Stimulated activated naive B cell treated with anti-CD40 and anti-IgM and Interleukin-4, amounts not matched to agents 10 μg/mL and 1 μg/mL and 100 μg/mL, for 72 hours (primary cell): ENCODE measurements at regions not wholly inside any gene's neighbourhood (a gene's known extent, or its start where the extent isn't known, plus 50 kb on each side); places are given as distances from the start of the nearest gene placed in this dataset.
"Not testable (repeated sequence)": the region's sequence is repeated elsewhere in the genome, so short reads cannot be mapped to it uniquely, and the experiment has no call there.

Experiments used
- ATAC-seq, 2 donors: fragments of 150-1000 bp; cut with Tn5 transposase; replicated peaks; 2 replicates each; pipeline ENCODE4 v1.10.0; 2021; ENCODE audit warnings: moderate library complexity in 1 of 2
- DNase-seq: peaks from one replicate; pipeline ENCODE4 v3.0.0; 2021
- H3K27ac Mint-ChIP-seq: one replicate; pipeline ENCODE4 v1.8.0; 2022; ENCODE audit warnings: mild to moderate bottlenecking, mixed read lengths
- H3K27me3 Mint-ChIP-seq, 2 donors: one replicate each; pipeline ENCODE4 v1.8.0; 2022; ENCODE audit warnings: mixed read lengths in 2 of 2
- H3K36me3 Mint-ChIP-seq, 2 donors: one replicate each; pipeline ENCODE4 v1.8.0; 2022; ENCODE audit warnings: mixed read lengths in 2 of 2, mild to moderate bottlenecking in 1 of 2
- H3K4me1 Mint-ChIP-seq, 2 donors: one replicate each; pipeline ENCODE4 v1.8.0; 2022; ENCODE audit warnings: mixed read lengths in 2 of 2, mild to moderate bottlenecking in 1 of 2
- H3K4me3 Mint-ChIP-seq, 2 donors: one replicate each; pipeline ENCODE4 v1.8.0; 2022; ENCODE audit warnings: mild to moderate bottlenecking in 2 of 2, mixed read lengths in 2 of 2, moderate library complexity in 1 of 2
- H3K9me3 Mint-ChIP-seq, 2 donors: one replicate each; pipeline ENCODE4 v1.8.0; 2022; ENCODE audit warnings: mixed read lengths in 2 of 2, mild to moderate bottlenecking in 1 of 2

DNA sequence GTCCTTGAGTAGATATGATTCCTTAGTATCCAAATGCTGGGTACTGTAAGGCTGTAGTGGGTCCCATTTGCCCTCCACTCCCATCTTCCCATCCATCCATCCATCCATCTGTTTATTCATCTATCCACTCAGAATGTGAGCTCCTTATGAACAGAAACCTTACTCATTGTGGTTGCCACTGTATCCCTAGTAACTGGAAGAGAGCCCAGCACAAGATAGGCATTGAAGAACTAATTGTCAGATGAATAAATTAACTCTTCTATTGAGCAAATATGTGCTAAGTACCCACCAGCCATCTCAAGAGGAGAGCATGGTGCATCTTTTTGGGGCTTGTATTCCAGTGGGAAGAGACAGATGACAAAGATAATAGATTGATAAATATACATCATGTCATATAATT is 86.4 kb upstream of the SEZ6L start:
- Mint-ChIP-seq H3K27ac (no peak overlapping the region), H3K36me3 (no peaks in the 10 kb centered on the region), H3K4me3 (no peak overlapping the region), H3K4me1 (no peaks in the 10 kb centered on the region), H3K9me3 (no peaks in the 10 kb centered on the region), H3K27me3 (peaks cover 5 to 6% of the 10 kb centered on the region in 2 donors)
- DNase-seq (no peak), ATAC-seq (no peak)

- no peaks in the 10 kb centered on the region for H3K4me1 Mint-ChIP-seq
- ATAC-seq (no peak), DNase-seq (no peak)
- H3K4me3 Mint-ChIP-seq: no peak overlapping the region
- no peak overlapping the region for H3K27ac Mint-ChIP-seq
- no peaks in the 10 kb centered on the region for H3K9me3 Mint-ChIP-seq
- peaks cover 9 to 12% of the 10 kb centered on the region in 2 donors for H3K27me3 Mint-ChIP-seq
- no peaks in the 10 kb centered on the region for H3K36me3 Mint-ChIP-seq
These were observed 82.9 kb upstream of the SEZ6L start for GRCh38 chr22:26086359-26086758.

GRCh38 chr22:26087816-26088215 is 81.4 kb upstream of the SEZ6L start:
- Mint-ChIP-seq H3K4me1 (no peaks in the 10 kb centered on the region), H3K9me3 (no peaks in the 10 kb centered on the region), H3K27me3 (peaks cover 11 to 15% of the 10 kb centered on the region in 2 donors), H3K4me3 (no peak overlapping the region), H3K27ac (no peak overlapping the region), H3K36me3 (no peaks in the 10 kb centered on the region)
- ATAC-seq (no peak), DNase-seq (no peak)

- H3K36me3 Mint-ChIP-seq: no peaks in the 10 kb centered on the region
- H3K4me3 Mint-ChIP-seq: no peak overlapping the region
- ATAC-seq (no peak), DNase-seq (no peak)
- H3K27ac Mint-ChIP-seq: no peak overlapping the region
- H3K4me1 Mint-ChIP-seq: no peaks in the 10 kb centered on the region
- peaks cover 11 to 15% of the 10 kb centered on the region in 2 donors for H3K27me3 Mint-ChIP-seq
- peaks cover 3 to 5% of the 10 kb centered on the region in 2 donors for H3K9me3 Mint-ChIP-seq
These were observed 78.4 kb upstream of the SEZ6L start for GRCh38 chr22:26090821-26091220.

- not testable (repeated sequence) for H3K9me3 Mint-ChIP-seq, H3K4me3 Mint-ChIP-seq, ATAC-seq, H3K4me1 Mint-ChIP-seq, H3K27ac Mint-ChIP-seq, DNase-seq, H3K36me3 Mint-ChIP-seq
- peaks cover 10 to 13% of the 10 kb centered on the region in 2 donors for H3K27me3 Mint-ChIP-seq
These were observed 74.8 kb upstream of the SEZ6L start for GRCh38 chr22:26094497-26094896.

DNA sequence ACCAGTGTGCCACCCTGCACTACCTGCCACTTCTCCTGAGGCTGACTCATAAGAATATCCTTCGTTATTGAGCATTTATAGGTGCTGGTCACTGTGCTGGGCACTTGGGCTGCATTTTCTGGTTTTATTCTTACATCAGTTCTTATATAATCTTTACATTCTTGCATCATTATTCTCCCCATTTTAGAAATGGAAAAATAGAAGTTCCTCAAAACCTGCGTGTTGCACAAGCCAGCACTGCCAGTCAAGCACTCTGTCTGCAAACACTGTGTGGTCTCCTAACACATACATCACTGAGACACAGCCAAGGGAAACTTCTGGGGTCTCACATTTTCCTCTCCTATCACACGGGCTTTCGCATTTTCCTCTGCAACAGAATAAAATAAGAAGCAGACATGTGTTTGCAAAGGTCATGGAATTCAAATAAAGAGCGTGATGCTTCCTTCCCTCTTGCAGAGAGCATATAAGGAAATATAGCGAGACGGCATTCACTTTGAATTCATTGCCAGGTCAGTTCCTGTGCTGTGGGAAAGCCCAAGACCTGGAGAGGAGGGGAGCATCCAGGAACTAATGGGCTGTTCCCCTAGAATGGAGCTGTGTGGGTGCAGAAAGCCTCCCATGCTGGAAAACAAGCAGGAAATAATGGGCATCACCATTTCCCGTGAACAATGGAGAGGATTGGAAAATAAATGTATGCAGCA is 73.9 kb upstream of the SEZ6L start:
- H3K4me3 Mint-ChIP-seq: no peak overlapping the region
- peaks cover 3 to 8% of the 10 kb centered on the region in 2 donors for H3K9me3 Mint-ChIP-seq
- H3K27me3 Mint-ChIP-seq: peaks cover 10 to 19% of the 10 kb centered on the region in 2 donors
- DNase-seq (no peak), ATAC-seq (no peak)
- H3K36me3 Mint-ChIP-seq: no peaks in the 10 kb centered on the region
- no peaks in the 10 kb centered on the region for H3K4me1 Mint-ChIP-seq
- no peak overlapping the region for H3K27ac Mint-ChIP-seq

GRCh38 chr22:26097411-26097810 is 71.9 kb upstream of the SEZ6L start:
- DNase-seq (no peak), ATAC-seq (no peak)
- no peak overlapping the region for H3K4me3 Mint-ChIP-seq
- H3K27me3 Mint-ChIP-seq: peaks cover 4 to 14% of the 10 kb centered on the region in 2 donors
- no peaks in the 10 kb centered on the region for H3K36me3 Mint-ChIP-seq
- no peaks in the 10 kb centered on the region for H3K4me1 Mint-ChIP-seq
- H3K27ac Mint-ChIP-seq: no peak overlapping the region
- H3K9me3 Mint-ChIP-seq: peaks cover 3 to 8% of the 10 kb centered on the region in 2 donors

DNA sequence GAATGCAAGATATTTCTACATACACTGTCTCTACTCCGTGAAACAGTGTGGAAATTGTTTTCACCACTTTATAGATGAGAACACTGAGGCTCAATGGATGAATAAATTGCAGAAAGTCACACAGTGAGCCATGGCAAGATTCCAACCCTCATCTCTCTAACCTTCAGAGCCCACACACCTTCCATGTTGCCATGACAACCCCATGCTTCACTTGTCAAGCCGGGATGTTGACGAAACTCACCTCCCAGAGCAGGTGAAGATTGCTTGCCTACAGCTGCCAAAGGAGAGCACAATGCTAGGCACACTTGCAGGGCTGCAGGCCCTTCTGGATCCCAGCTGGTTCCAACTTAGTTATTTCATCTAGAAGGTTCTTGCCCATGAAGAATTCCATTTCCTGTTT is 71.4 kb upstream of the SEZ6L start:
- ATAC-seq (no peak), DNase-seq (no peak)
- Mint-ChIP-seq H3K27ac (no peak overlapping the region), H3K4me3 (no peak overlapping the region), H3K4me1 (no peaks in the 10 kb centered on the region), H3K9me3 (peaks cover 3 to 8% of the 10 kb centered on the region in 2 donors), H3K27me3 (peaks cover 5 to 14% of the 10 kb centered on the region in 2 donors), H3K36me3 (no peaks in the 10 kb centered on the region)

GRCh38 chr22:26103023-26103422 is 66.2 kb upstream of the SEZ6L start:
- DNase-seq: no peak
- no peak overlapping the region for H3K27ac Mint-ChIP-seq
- no peaks in the 10 kb centered on the region for H3K4me1 Mint-ChIP-seq
- no peak for ATAC-seq
- no peaks in the 10 kb centered on the region for H3K36me3 Mint-ChIP-seq
- H3K27me3 Mint-ChIP-seq: peaks cover 10 to 19% of the 10 kb centered on the region in 2 donors
- H3K9me3 Mint-ChIP-seq: peaks cover 0 to under 1% of the 10 kb centered on the region in 2 donors
- no peak overlapping the region for H3K4me3 Mint-ChIP-seq

GRCh38 chr22:26106412-26106811 is 62.9 kb upstream of the SEZ6L start:
- DNase-seq (no peak), ATAC-seq (no peak)
- Mint-ChIP-seq H3K9me3 (peaks cover 0 to 4% of the 10 kb centered on the region in 2 donors), H3K4me1 (no peaks in the 10 kb centered on the region), H3K4me3 (no peak overlapping the region), H3K36me3 (no peaks in the 10 kb centered on the region), H3K27ac (no peak overlapping the region), H3K27me3 (peaks cover 21 to 22% of the 10 kb centered on the region in 2 donors)

DNA sequence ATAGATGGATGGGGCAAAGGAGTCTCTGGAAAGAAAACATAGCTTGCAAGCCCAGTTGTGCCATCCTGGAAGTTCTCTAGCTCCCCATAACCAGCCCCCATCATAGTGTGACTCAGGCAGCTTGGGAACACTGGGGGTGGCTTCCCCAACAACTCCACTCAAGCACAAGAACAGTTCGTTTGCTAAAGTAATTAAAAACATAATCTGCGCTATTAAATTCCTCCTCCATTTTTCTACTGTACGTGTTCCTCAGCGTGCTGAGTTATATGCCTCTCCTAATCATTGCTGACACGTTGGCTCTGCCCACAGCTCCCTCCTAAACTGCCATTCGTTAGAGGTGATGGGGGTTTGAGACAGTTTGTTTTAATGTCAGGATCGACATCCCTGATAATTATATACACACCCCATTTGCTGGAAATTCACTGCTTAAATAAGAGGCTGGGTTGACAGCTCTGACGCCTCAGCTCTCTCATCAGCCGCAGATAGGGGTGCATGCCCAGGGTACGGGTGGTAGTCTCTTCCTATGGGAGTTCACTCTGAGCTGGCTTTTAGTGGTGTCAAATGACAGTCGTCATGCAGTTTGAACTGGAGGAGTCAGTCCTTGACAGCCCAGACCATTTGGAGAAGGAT is 59.5 kb upstream of the SEZ6L start:
- Mint-ChIP-seq H3K36me3 (no peaks in the 10 kb centered on the region), H3K27me3 (peaks cover 28 to 34% of the 10 kb centered on the region in 2 donors)
- no peak for ATAC-seq

DNA sequence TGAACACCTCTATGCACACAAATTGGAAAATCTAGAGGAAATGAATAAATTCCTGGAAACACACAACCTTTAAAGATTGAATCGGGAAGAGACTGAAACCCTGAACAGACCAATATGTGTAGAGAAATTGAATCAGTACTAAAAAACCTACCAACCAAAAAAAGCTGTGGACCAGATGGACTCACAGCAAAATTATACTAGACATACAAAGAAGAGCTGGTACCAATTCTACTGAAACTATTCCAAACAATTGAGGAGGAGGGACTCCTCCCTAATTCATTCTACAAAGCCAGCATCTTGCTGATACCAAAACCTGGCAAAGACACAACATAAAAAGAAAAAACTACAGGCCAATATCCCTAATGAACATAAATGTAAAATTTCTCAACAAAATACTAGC is 54.4 kb upstream of the SEZ6L start:
- H3K9me3 Mint-ChIP-seq: peaks cover 0 to 4% of the 10 kb centered on the region in 2 donors
- DNase-seq (no peak), ATAC-seq (no peak)
- H3K4me3 Mint-ChIP-seq: no peak overlapping the region
- no peaks in the 10 kb centered on the region for H3K36me3 Mint-ChIP-seq
- H3K4me1 Mint-ChIP-seq: no peaks in the 10 kb centered on the region
- H3K27ac Mint-ChIP-seq: no peak overlapping the region
- H3K27me3 Mint-ChIP-seq: peaks cover 44 to 54% of the 10 kb centered on the region in 2 donors

More for the DNA sequence above, 59.5 kb upstream of the SEZ6L start:
- Mint-ChIP-seq H3K9me3 (peaks cover 0 to 4% of the 10 kb centered on the region in 2 donors), H3K4me1 (no peaks in the 10 kb centered on the region), H3K4me3 (no peak overlapping the region), H3K27ac (no peak overlapping the region)
- DNase-seq: no peak

- ATAC-seq: no peak
- H3K27me3 Mint-ChIP-seq: peaks cover 48 to 58% of the 10 kb centered on the region in 2 donors
These were observed 54.0 kb upstream of the SEZ6L start for GRCh38 chr22:26115266-26115665.

More at GRCh38 chr22:26115266-26115665, 54.0 kb upstream of the SEZ6L start:
- no peak for DNase-seq
- no peaks in the 10 kb centered on the region for H3K36me3 Mint-ChIP-seq
- no peak overlapping the region for H3K4me3 Mint-ChIP-seq
- peaks cover 0 to 4% of the 10 kb centered on the region in 2 donors for H3K9me3 Mint-ChIP-seq
- H3K27ac Mint-ChIP-seq: no peak overlapping the region
- H3K4me1 Mint-ChIP-seq: no peaks in the 10 kb centered on the region
